GM19351 (cell line): ENCODE measurements at regions not wholly inside any gene's neighbourhood (a gene's known extent, or its start where the extent isn't known, plus 50 kb on each side); places are given as distances from the start of the nearest gene placed in this dataset.
A peak's percentile ranks its signal among the peaks of the same experiment; 100 is the strongest.

Experiments used
- ATAC-seq: cut with Tn5 transposase; IDR thresholded peaks from one replicate; pipeline ENCODE4 v1.9.1; 2021; ENCODE audit warnings: mild to moderate bottlenecking, moderate library complexity; ENCODE audit not compliant: unreplicated experiment

DNA sequence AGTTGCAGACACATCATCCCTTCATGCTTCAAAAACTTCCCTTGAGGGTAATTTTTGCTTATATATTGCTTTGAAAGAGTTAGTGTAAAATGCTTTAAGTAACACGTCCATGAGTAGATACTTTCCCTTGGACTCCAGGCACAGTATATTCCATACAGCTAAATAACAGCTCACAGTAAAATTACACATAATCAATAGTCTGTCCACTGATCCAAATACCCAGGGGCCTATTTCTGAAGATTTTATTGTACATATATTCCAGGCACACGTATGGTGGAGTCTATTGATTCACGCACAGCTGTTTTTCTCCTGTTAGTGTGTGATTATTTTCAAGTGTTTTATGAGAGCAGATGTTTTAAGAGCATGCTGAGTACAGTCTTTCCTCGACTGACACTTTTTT lies 223.7 kb upstream of the GRAMD2B start:
- ATAC-seq: no peak

DNA sequence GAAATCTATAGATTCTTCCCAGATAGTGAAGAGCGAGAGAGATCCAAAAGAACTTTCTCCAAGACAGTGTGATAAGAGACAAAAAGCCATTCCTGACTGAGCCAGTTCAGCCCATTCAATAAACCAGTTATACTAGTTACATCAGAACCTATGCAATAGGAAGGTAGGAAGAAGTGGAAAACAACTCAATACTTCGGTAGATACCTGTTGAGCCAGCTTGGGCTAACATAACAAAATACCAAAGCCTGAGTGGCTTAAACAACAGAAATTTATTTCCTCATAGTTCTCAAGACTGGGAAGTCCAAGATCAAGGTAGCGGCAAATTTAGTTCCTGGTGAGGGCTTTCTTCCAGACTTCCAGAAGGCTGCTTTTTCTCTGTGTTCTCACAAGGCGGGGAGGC lies 214.5 kb upstream of the GRAMD2B start:
- ATAC-seq: no peak

DNA sequence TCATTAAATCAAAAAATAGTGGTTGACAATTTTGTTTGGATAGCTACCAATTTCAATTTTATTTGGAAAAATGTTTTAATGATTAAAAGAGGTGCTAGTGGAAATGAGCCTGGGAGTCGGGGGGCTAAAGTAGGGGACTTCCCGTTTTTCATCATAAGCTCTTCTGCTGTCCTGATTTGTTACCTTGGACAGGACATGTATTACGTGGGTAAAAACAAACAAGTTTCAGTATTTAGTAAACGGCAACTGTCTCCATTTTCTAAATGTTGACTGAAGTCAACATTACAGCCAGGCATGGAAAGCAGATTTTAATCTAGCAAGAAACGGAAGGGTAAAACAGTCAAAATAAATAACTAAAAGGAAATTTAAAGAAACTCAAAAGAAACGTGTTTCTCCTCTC lies 212.3 kb upstream of the GRAMD2B start:
- no peak for ATAC-seq

DNA sequence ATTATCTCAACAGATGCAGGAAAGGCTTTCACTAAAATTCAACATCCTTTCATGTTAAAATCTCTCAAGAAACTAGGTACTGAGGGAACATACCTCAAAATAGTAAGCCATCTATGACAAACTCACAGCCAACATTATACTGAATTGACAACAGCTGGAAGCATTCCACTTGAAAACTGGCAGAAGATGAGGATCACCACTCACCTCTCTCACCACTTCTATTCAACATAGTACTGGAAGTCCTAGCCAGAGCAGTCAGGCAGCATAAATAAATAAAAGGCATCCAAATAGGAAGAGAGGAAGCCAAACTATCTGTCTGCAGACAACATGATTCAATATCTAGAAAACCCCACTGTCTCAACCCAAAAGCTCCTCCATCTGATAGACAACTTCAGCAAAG lies 203.6 kb upstream of the GRAMD2B start:
- ATAC-seq: no peak

DNA sequence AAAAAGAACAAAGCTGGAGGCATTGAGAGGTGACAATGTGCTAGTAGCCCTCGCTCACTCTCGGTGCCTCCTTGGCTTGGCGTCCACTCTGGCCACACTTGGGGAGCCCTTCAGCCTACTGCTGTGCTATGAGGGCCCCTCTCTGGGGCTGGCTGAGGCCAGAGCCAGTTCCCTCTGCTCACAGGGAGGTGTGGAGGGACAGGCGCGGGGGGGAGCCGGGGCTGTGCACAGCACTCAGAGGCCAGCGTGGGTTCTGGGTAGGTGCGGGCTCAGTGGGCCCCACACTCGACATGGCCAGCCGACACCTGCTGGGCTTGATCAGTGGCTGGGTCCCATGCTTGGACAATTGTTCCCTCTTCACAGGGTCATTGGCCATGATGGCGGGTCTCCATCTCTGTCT lies 202.5 kb upstream of the GRAMD2B start:
- ATAC-seq: no peak

DNA sequence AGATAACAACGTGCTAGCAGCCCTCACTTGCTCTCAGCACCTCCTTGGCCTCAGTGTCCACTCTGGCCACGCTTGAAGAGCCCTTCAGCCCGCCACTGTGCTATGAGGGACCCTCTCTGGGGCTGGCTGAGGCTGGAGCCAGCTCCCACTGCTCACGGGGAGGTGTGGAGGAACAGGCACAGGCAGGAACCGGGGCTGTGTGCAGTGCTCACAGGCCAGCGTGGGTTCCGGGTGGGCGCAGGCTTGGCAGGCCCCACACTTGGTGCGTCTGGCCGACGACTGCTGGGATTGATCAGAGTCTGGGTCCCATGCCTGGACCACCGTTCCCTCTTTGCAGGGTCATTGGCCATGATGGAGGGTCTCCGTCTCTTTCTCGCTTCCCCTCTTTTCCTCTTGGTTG lies 194.3 kb upstream of the GRAMD2B start:
- ATAC-seq: no peak

DNA sequence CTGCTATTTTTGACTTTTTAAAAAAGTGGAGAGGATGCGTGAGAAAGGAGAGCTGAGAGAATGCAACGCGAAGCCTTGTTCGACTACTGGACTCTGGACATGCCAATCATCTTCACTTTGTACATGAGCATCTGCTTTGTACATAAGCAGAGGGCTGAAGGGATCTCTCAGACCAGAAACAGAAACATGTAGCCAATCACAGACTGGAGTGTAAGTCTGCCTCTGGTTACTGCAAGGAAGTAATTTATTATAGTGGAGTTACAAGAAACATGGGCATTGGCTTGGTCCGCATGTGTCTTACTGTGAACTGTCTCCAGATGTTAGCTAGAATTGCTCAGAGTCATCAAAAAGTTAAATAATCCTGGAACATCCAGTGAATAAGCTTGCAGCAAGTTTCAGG lies 190.0 kb upstream of the GRAMD2B start:
- ATAC-seq: no peak

DNA sequence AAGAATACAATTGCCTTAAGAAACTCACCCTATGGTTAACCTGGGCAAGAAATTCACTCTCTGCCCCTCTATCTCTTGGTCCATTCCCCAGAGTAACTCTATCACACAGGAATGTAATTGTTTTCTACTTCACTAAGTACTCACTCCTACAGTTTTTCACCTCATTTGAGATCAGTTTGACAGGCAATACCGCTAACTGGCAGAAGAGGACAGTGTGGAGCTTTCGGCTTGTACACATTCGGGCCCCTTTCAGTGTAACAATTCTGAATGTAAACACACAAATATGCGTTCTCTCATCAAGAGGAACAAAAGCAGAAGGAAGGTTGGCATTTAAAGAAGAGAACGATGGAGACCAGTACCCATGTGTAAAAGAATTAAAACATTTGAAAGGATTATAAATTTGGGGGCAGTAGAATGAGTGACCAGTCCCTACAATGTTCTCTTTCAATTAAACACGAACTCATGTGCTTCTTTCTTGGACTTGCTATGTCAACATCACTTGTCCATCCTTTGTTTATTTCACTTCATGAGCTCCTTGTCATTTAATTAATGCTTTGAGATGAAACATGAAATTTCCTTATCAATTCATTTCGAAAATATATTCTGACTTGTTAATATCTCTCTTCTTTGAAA lies 188.5 kb upstream of the GRAMD2B start:
- peak; percentile 85 for ATAC-seq

DNA sequence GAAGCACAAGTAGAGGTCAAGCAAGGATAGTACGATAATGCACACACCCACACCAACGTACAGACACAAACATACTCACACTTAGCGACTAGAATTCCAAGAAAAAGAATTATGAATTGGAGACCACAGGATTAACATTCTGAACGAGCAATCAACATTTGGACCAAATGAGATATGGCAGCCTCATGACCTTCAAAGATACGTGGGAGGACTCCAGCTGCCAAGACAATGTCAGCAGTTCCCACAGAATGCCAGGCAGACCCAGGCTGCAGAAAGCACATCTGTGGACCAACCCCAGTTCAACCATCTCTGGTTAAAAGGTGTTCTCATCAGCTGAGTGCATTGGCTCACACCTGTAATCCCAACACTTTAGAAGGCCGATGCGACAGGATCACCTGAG lies 187.6 kb upstream of the GRAMD2B start:
- no peak for ATAC-seq

DNA sequence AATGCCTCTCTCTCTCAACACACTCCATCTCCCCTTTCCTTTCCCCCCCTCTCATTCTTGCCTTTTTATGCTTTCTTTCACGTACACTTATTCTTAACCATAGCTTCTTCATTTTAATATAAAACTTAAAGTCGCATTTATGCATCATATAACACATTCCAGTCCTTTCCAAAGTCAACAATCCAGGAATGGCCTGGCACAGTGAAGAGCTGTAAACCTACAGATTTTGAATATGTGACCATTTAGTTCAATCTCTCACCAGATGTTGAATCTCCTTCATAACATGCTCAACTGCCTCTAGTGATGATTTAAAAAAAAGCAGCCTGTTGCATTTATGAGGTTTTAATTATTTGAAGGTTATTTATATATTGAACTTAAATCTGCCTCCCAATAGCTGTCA lies 186.2 kb upstream of the GRAMD2B start:
- ATAC-seq: no peak

DNA sequence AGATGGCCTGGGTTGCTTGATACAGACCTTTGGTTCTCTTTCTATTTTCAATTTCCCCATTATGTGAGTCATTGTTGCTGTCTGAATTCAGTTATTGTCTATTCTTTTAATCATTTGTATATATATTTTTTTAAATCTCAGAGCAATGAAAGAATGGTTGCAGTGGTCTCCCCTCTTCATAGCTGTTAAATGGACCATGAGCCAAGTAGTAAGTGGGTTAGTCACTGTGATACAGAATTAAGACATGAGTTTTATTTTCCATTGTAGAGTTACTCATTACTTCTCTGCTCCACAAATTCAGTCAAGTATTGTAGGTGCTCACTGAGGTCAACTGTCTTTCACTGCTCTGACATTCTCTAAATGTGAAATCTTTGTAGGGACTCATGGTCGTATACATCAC lies 174.6 kb upstream of the GRAMD2B start:
- ATAC-seq: no peak

DNA sequence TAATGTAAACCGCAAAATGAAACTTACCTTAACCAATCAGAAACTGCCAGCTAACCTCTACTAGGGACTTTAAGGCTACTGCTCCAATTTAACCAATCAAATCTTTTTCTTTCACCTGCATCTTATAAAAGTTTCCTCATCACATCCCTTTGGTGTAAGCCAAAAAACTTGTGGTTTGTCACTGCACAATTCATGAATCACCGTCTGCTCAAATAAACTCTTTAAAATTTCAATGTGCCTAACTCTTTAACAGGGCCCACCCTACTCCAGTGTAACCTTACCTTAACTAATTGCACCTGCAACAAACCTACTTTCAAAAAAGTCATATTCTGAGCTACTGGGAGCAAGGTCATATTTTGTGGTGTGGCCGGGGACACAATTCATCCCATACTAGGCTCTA lies 172.2 kb upstream of the GRAMD2B start:
- ATAC-seq: no peak

DNA sequence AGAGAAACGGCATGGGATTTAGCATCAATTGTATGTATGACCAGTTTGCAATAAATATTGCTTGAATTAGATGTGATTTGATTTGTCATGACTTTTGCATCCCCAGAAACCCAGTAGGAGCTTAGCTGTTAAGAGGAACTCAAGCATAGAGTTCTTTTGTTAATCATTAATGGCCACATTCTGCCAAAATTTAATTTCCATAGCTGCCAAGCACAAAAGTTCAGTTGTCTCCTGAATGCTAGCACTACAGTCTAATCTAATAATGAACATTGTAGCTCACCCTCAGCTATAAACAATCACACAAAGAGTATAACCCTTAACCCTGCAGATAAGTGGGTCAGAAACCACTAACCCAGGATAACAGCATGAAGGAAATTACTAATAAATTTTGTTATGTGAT lies 169.8 kb upstream of the GRAMD2B start:
- ATAC-seq: no peak

DNA sequence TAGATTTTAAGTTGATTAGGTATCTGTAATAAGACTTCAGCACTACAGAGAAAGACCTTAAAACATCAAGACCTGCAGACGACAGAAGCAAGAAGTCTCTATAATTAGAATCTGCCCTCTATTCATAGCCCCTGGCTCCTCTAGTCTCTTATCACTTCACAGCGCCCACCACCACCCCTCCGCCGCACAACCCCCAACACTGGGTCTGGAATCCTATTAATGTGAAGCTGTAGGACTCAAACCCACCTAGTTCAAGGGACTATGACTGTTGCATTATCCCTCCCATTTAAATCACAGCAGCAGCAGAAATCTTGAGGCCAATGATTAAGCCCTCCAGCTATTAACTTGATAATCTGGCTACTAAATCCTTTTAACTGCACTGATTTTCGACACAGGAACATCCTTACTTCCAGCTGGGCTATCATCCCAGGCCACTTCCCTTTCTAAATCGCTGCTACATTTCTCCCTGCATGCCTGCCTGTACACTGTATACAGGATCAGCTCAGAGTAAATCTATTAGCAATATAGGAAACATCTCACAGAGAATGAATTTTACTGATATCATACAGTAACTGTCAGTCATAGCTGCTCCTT lies 159.5 kb upstream of the GRAMD2B start:
- ATAC-seq: no peak

DNA sequence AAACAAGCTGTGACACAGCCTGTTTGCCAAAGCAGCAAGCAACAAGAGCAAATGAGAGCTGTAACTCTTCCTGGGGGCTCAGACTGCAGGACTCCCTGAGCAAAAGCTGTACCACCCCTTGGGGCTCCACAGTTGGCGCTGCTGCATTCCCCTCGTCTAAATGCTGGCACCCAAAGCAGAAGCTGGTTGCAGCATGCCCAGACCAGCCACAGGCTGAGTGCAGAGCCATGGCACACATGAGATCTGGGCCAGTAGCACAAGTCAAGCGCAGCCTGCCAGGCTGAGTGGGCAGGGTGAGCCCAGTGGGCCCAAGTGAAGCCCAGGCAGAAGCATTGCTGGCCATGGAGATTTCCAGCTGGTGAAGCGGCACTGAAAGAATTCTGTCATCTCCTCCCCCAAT lies 157.3 kb upstream of the GRAMD2B start:
- no peak for ATAC-seq

DNA sequence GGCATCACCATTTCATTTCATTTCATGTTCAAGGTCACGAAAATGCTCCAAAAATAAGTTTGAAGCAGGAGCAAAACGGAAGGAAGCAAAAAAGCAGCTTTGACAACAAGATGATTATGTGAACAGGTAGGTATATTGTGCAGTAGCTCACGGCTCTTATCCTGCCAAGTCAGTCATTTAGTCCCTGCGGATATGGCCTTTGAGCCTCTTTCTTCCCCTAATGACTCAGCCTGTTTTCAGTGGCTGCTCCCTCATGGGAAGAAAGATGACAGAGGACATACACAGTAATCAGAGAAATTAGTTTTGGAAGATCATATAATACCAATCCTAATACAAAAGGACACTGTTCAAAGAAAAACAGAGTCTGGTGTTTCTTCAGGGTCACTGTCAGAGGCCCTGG lies 155.8 kb upstream of the GRAMD2B start:
- ATAC-seq: no peak

DNA sequence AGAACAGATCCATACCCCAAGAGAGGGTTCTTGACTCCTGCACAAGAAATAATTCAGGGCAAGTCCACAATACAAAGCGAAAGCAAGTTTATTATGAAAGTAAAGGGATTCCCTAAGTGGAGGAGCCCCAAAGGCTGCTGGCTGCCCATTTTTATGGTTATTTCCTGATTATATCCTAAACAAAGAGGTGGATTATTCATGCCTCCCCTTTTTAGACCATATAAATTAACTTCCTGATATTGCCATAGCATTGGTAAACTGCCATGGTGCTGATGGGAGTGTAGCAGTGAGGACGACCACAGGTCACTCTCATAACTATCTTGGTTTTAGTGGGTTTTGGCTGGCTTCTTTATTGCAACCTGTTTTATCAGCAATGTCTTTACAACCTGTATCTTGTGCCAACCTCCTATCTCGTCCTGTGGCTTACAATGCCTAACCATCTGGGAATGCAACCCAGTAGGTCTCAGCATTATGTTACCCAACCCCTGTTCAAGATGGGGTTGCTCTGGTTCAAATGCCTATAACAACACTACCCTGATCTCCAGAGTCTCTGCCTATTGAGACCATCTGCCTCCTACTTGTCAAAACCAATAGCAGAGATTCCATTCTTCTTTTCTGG lies 154.4 kb upstream of the GRAMD2B start:
- no peak for ATAC-seq

DNA sequence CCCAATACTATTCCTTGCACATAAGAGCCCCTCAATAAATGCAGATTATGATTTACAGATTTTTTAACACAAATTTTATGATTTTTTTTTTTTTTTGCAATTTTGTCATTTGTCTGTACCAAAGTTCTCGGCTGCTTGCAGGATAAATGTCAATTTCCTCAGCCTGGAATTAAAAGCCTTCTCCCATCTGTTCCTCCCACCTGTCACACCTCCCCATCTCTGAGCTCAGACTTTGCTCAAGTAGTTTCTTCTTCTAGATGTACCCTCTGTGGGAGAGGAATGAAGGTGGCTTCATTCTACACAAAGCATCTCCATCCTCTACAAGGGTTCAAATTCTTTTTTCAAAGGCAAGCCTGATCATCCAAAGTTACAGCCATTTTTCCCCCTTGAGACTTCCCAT lies 153.7 kb upstream of the GRAMD2B start:
- no peak for ATAC-seq

DNA sequence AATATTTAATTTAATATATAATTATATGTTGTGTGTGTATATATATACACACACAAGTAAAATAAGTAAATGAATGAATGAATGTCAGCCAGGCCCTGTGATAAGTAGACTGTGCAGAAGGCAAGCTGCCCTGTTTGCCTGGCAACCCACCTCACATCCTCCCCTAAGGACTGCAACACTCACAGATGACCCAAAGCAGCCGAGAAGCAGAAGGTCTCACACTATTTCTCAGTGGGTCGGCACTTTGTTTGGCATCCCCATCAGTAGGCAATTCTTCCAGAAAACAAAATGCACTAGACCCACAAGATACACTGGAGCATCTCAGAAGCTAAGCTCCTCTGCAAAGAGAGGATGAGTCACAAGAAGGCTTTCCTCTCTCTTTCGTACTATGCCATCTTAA lies 152.1 kb upstream of the GRAMD2B start:
- ATAC-seq: no peak

DNA sequence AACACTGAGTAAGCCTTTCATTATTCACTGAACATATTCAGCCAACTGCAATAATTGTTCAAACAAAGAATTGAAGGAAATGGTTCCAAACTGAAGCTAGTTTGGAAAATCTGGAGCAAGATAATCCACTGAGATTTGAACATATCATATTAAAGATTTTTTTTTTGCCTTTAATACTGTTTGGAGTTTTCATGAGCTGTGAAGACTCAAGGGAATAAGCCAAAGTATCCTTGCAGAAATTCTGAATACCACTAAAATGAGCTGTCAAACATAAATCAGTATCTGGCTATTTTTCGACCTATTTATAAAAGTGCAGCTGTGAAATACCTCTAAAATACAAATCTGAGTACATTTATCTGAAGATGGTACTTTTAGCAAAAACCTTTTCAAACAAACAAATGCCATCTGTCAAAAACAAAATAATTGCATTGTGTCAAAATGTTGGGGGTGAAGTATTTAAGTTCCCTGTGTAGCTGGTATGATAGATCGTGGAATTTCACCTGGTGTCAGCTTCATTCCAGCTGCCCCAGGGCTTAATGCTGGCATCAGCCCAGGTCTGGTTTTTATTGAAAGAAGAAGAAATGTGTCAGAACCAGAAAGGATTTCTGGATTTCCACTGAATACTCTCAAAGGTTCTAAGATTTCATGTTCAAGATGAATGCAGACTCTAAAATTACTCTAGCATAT lies 149.0 kb upstream of the GRAMD2B start:
- ATAC-seq: no peak

DNA sequence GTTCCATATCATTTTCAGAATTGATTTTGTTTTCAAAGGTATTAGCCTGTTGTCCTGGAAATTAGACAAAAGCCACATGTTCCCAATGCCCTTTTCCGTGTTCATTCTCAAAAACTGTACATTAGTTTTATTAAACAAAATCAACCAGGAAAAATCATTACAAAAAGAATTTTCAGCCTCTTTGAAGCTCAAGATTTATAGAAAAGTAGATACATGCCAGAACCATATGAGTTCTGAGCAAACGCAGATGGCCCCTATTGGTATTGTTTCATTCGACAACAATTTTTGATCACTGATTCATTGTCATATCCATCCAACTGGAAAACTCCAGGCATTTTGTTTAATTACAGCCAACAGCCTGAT lies 148.5 kb upstream of the GRAMD2B start:
- ATAC-seq: no peak

DNA sequence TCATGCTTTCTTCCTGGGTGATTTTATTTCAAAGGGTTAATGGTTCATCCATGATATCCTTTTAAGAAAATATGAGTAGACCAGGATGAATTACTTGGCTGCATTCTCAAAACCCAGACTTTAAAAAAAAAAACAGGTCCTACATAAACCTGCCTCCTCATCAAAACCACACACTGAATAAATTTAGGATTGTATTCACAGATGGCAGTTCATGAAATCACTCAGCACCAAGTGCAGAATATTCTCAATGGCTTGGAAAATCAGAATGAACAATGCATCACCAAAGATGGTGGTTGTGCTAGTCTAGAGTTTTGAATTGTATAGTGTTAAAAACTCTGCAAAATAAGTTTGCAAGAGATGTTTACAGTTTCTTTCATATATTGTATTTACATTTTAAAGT lies 145.4 kb upstream of the GRAMD2B start:
- no peak for ATAC-seq
